ENCODE measurements at regions not wholly inside any gene's neighbourhood (a gene's known extent, or its start where the extent isn't known, plus 50 kb on each side); places are given as distances from the start of the nearest gene placed in this dataset.
A peak's percentile ranks its signal among the peaks of the same experiment; 100 is the strongest.
"Not testable (repeated sequence)": the region's sequence is repeated elsewhere in the genome, so short reads cannot be mapped to it uniquely, and the experiment has no call there.

DNA sequence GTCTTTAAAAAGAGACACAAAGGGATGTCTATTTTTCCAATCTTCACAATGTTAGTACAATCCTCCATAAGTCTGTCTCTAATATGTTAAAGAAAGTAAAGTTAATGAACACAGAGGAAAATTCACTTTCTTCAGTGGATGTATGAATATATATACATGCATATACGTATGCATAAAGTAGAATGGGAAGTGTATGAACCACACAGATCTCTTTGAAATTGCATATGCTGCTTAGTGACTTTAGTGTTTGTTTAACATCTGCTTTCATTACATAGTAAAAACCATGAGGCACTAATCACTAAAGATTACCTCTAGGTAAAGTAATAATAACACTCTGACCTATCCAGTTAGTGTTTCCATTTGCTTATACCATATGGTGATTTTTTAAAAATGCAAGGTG lies 451.2 kb downstream of the SEMA3D start:
- Mint-ChIP-seq H3K4me1 (no peaks in the 10 kb centered on the region), H3K27me3 (ENCODE audit: low read depth) (no peaks in the 10 kb centered on the region), H3K9me3 (peaks cover 5% of the 10 kb centered on the region), H3K36me3 (ENCODE audit: low read depth) (peaks cover 4% of the 10 kb centered on the region), H3K27ac (no peak overlapping the region), H3K4me3 (no peak overlapping the region)
- TF ChIP-seq, protein P1, sequence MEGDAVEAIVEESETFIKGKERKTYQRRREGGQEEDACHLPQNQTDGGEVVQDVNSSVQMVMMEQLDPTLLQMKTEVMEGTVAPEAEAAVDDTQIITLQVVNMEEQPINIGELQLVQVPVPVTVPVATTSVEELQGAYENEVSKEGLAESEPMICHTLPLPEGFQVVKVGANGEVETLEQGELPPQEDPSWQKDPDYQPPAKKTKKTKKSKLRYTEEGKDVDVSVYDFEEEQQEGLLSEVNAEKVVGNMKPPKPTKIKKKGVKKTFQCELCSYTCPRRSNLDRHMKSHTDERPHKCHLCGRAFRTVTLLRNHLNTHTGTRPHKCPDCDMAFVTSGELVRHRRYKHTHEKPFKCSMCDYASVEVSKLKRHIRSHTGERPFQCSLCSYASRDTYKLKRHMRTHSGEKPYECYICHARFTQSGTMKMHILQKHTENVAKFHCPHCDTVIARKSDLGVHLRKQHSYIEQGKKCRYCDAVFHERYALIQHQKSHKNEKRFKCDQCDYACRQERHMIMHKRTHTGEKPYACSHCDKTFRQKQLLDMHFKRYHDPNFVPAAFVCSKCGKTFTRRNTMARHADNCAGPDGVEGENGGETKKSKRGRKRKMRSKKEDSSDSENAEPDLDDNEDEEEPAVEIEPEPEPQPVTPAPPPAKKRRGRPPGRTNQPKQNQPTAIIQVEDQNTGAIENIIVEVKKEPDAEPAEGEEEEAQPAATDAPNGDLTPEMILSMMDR (IDR thresholded peaks at IDR 0.05; ENCODE audit: unreplicated experiment in 3 of 3), result no peak

DNA sequence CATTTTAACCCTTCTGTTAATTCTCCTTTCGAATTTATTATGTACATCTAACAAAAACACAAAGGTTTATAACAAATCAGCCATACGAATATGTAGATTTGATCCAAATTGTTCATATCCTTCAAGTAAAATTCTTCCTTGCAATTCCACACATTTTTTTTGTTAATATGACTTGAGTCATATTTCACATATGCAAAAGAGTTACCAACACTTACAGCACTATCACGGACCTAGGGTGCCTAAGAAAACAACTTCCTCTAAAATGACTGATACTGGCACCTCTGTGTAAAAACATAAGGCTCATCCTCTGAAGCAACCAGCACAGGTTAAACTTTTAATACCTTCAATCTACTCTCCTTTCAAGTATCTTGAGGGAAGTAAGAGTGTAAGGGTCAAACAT lies 451.8 kb downstream of the SEMA3D start:
- TF ChIP-seq, protein P1 (IDR thresholded peaks at IDR 0.05; ENCODE audit: unreplicated experiment in 3 of 3), result no peak
- Mint-ChIP-seq H3K9me3 (peaks cover 5% of the 10 kb centered on the region), H3K36me3 (ENCODE audit: low read depth) (peaks cover 4% of the 10 kb centered on the region), H3K4me3 (no peak overlapping the region), H3K27ac (no peak overlapping the region), H3K27me3 (ENCODE audit: low read depth) (no peaks in the 10 kb centered on the region), H3K4me1 (no peaks in the 10 kb centered on the region)

DNA sequence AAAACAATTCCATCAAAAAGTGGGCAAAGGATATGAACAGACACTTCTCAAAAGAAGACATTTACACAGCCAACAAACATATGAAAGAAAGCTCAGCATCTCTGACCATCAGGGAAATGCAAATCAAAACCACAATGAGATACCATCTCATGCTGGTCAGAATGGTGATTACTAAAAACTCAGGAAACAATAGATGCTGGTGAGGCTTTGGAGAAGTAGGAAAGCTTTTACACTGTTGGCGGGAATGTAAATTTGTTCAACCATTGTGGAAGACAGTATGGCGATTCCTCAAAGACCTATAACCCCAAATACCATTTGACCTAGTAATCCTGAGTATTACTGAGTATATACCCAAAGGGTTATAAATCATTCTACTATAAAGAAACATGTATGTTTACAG lies 452.9 kb downstream of the SEMA3D start:
- not testable (repeated sequence) for H3K36me3 Mint-ChIP-seq (ENCODE audit: low read depth); H3K27ac Mint-ChIP-seq; H3K4me3 Mint-ChIP-seq; H3K27me3 Mint-ChIP-seq (ENCODE audit: low read depth); H3K9me3 Mint-ChIP-seq; H3K4me1 Mint-ChIP-seq

DNA sequence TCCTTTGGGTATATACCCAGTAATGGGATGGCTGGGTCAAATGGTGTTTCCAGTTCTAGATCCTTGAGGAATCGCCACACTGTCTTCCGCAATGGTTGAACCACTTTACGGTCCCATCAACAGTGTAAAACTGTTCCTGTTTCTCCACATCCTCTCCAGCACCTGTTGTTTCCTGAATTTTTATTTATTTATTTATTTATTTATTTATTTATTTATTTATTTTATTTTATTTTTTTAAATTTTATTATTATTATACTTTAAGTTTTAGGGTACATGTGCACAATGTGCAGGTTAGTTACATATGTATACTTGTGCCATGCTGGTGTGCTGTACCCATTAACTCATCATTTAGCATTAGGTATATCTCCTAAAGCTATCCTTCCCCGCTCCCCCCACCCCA lies 456.0 kb downstream of the SEMA3D start:
- not testable (repeated sequence) for H3K4me3 Mint-ChIP-seq; H3K27me3 Mint-ChIP-seq (ENCODE audit: low read depth); H3K27ac Mint-ChIP-seq; H3K36me3 Mint-ChIP-seq (ENCODE audit: low read depth); H3K4me1 Mint-ChIP-seq
- peaks cover 29% of the 10 kb centered on the region for H3K9me3 Mint-ChIP-seq

DNA sequence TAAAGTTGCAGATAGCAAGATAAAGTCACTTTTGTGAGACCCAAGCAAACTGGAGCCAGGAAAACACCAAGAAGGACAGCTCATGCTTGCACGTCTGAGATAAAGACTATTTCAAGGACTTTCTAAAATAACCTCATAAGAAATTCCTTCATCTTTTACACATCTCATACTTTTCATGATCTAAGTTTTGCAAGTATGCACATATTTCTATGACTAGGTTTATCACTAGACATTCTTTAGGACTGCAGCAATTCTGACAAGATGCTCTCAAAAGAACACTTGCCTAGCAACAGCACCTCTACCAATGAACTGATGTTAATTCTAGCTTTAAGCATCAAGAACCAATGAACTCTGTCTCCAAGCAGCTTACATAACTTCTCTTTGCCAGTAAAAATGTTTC lies 457.6 kb downstream of the SEMA3D start:
- Mint-ChIP-seq H3K36me3 (ENCODE audit: low read depth) (peaks cover 4% of the 10 kb centered on the region), H3K27ac (no peak overlapping the region), H3K27me3 (ENCODE audit: low read depth) (no peaks in the 10 kb centered on the region), H3K9me3 (peaks cover 41% of the 10 kb centered on the region), H3K4me1 (no peaks in the 10 kb centered on the region), H3K4me3 (no peak overlapping the region)
- TF ChIP-seq, protein P1 (IDR thresholded peaks at IDR 0.05; ENCODE audit: unreplicated experiment in 3 of 3), result no peak

DNA sequence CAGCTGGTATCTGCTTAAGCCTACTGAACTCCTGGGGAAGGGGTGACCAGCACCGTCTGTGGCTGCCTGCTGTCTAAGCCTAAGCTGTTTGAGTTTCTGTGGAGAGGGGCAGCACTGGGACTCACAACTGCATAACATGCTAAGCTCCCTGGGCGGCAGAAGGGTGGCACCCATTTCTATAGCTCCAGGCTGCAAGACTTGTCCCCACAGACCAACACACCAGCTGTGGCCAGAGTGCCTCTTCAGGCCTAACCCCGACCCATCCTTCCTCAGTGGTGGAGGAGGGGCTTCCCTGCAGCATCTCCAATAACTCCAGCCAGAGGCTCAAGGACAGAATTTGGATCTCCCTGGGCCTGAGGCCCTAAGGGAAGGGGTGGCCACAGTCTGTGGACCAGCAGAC lies 464.1 kb downstream of the SEMA3D start:
- no peak overlapping the region for H3K27ac Mint-ChIP-seq
- H3K9me3 Mint-ChIP-seq, result peaks cover 37% of the 10 kb centered on the region
- no peaks in the 10 kb centered on the region for H3K4me1 Mint-ChIP-seq
- no peak overlapping the region for H3K4me3 Mint-ChIP-seq
- peaks cover 8% of the 10 kb centered on the region for H3K36me3 Mint-ChIP-seq (ENCODE audit: low read depth)
- no peaks in the 10 kb centered on the region for H3K27me3 Mint-ChIP-seq (ENCODE audit: low read depth)
- TF ChIP-seq, protein P1 (IDR thresholded peaks at IDR 0.05; ENCODE audit: unreplicated experiment in 3 of 3), result no peak

DNA sequence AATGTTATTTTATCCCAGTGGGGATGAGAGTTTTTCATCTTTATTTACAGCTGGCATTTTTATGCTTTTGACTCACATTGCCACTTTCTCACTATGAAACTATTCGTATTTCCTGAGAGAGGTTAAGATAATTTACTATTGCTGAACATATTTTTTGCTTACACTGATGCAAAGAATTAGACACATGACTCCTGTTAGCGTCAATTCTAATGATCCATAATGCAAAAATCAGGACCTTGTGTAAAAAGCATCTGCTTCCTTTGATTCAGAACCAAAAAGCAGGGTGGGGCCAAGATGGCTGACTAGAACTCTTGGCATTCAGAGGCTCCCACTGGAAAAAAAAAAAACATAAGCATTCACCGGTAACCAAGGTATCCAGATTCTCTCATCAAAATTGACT lies 464.8 kb downstream of the SEMA3D start:
- Mint-ChIP-seq H3K27me3 (ENCODE audit: low read depth) (no peaks in the 10 kb centered on the region), H3K9me3 (peaks cover 30% of the 10 kb centered on the region), H3K4me3 (no peak overlapping the region), H3K4me1 (no peaks in the 10 kb centered on the region), H3K27ac (peak overlapping the region in 1 of 3 experiments; percentile 44), H3K36me3 (ENCODE audit: low read depth) (peaks cover 8% of the 10 kb centered on the region)
- TF ChIP-seq, protein P1 (IDR thresholded peaks at IDR 0.05; ENCODE audit: unreplicated experiment in 3 of 3), result no peak

All from nephron (organoid).